ENCODE measurements at regions not wholly inside any gene's neighbourhood (a gene's known extent, or its start where the extent isn't known, plus 50 kb on each side); places are given as distances from the start of the nearest gene placed in this dataset.

DNA sequence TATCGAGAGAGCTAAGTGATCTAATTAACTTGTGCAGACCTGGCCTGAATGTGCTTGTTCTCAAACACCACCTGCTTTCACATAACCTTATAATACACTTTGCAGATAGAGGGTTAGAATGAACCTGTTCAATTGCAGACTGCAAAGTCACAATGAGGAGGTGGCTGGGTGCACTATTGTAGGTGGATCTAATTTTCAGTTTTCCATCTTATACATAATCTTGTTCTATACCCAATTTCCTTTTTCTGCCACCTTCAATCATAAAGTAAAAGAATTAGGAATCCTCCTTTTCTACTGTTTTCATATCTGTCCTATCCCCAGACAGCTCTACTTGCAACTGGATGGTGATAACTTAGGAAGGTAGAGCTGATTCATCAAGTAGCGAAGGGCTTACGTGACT, 68.8 kb upstream of the APC start:
- Histone ChIP-seq H3K9me2 (replicated peaks; ENCODE audit: insufficient read depth, low read length) (no peaks in the 10 kb centered on the region), H3K27me3 (ENCODE audit: low read length) (no peaks in the 10 kb centered on the region), H4K20me1 (ENCODE audit: insufficient read depth, low read depth, low read length) (no peaks in the 10 kb centered on the region), H3K9me3 (ENCODE audit: low read length) (no peaks in the 10 kb centered on the region), H3K4me1 (ENCODE audit: low read length) (peaks cover 21% of the 10 kb centered on the region), H3K4me2 (ENCODE audit: low read depth, low read length, poor library complexity, severe bottlenecking) (peak overlapping the region; percentile 2), H3K36me3 (ENCODE audit: insufficient read depth, low read length) (no peaks in the 10 kb centered on the region), H3K27ac (ENCODE audit: low read length) (0 out of 2 replicates have a peak overlapping the region, but pooled peaks have one; percentile 9), H3K9ac (ENCODE audit: low read length) (no peak overlapping the region), H3K79me2 (ENCODE audit: low read length) (no peaks in the 10 kb centered on the region), H2AFZ (ENCODE audit: low read length) (peak overlapping the region; percentile 82), H3K4me3 (ENCODE audit: low read length) (no peak overlapping the region)
- peak; percentile 39 for DNase-seq

DNA sequence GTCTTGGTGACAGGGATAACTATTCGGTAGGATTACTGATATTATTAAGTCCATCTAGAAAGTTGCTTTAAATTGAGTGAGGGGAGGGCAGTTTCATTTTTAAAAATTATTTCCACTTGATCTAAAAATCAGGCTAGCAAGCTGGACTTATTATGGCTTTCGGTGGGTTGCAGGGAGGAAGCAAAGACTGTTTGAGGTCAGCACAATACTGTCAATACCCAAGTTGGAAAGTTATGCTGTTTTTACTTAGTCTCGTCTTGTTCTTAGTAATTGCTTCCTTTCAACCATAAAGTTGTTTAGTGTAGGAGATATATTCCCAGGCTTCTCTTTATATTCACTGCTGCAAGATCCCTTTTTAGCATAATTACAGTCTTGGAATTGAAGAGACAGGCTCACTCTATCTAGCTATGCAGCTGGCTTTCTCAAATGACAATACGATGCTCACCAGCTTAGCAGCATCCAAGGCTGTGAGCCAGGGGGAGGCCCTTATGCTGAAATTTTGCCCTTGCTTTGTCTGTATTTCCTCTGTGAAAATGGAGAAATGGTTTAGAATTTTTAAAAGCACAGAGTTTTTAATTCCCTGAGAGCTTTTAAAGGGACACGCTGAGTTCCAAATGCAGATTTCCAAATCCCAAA, 68.2 kb upstream of the APC start:
- peak overlapping the region; percentile 2 for H3K4me2 ChIP-seq (ENCODE audit: low read depth, low read length, poor library complexity, severe bottlenecking)
- H3K79me2 ChIP-seq (ENCODE audit: low read length) = no peaks in the 10 kb centered on the region
- H3K9me3 ChIP-seq (ENCODE audit: low read length) = no peaks in the 10 kb centered on the region
- H3K4me1 ChIP-seq (ENCODE audit: low read length) = peaks cover 21% of the 10 kb centered on the region
- peak overlapping the region; percentile 82 for H2AFZ ChIP-seq (ENCODE audit: low read length)
- H3K4me3 ChIP-seq (ENCODE audit: low read length) = no peak overlapping the region
- H4K20me1 ChIP-seq (ENCODE audit: insufficient read depth, low read depth, low read length) = no peaks in the 10 kb centered on the region
- 0 out of 2 replicates have a peak overlapping the region, but pooled peaks have one; percentile 9 for H3K27ac ChIP-seq (ENCODE audit: low read length)
- no peaks in the 10 kb centered on the region for H3K9me2 ChIP-seq (replicated peaks; ENCODE audit: insufficient read depth, low read length)
- H3K27me3 ChIP-seq (ENCODE audit: low read length) = no peaks in the 10 kb centered on the region
- H3K9ac ChIP-seq (ENCODE audit: low read length) = no peak overlapping the region
- H3K36me3 ChIP-seq (ENCODE audit: insufficient read depth, low read length) = no peaks in the 10 kb centered on the region
- peak; percentile 44 for DNase-seq

DNA sequence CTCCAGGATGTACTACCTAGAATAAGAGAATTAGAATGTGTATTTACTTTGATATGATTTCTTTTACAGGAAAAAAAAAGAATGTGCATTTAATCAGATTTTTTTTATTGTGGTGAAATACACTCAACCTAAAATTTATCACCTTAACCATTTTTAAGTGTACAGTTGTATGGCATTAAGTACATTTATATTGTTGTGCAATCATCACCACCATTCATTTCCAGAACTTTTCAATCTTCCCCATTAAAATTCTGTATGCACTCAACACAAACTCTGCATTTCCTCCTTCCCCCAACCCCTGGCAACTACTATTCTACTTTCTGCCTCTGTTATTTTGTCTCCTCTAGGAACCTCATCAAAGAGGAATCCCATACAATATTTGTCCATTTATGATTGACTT, 66.0 kb upstream of the APC start:
- no peak overlapping the region for H2AFZ ChIP-seq (ENCODE audit: low read length)
- no peaks in the 10 kb centered on the region for H3K27me3 ChIP-seq (ENCODE audit: low read length)
- peaks cover 17% of the 10 kb centered on the region for H3K4me1 ChIP-seq (ENCODE audit: low read length)
- H3K4me2 ChIP-seq (ENCODE audit: low read depth, low read length, poor library complexity, severe bottlenecking) = no peak overlapping the region
- no peaks in the 10 kb centered on the region for H4K20me1 ChIP-seq (ENCODE audit: insufficient read depth, low read depth, low read length)
- H3K9me3 ChIP-seq (ENCODE audit: low read length) = no peaks in the 10 kb centered on the region
- no peaks in the 10 kb centered on the region for H3K36me3 ChIP-seq (ENCODE audit: insufficient read depth, low read length)
- H3K79me2 ChIP-seq (ENCODE audit: low read length) = no peaks in the 10 kb centered on the region
- no peak overlapping the region for H3K4me3 ChIP-seq (ENCODE audit: low read length)
- H3K27ac ChIP-seq (ENCODE audit: low read length) = no peak overlapping the region
- no peak overlapping the region for H3K9ac ChIP-seq (ENCODE audit: low read length)
- no peaks in the 10 kb centered on the region for H3K9me2 ChIP-seq (replicated peaks; ENCODE audit: insufficient read depth, low read length)
- peak; percentile 22 for DNase-seq

DNA sequence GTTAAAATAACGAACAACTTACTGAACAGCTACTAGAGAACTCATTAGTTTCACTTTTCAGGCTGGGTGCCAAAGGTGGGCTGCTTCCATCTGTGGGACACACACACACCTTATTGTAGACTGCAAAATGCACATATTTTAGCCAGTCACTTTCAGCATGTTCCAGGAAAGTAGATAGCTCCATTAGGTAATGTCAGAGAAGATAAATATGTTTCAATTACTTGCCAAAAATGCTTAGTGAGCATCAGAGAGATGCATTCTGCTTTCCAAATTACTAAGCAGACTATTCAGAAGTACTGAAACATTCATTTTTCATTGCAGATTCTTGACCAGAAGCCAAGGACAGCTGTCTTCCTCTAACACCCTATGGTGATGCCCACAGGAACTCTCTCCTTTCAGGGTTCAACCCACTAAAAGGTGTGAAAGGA, 56.2 kb upstream of the APC start:
- peaks cover 66% of the 10 kb centered on the region for H3K4me1 ChIP-seq (ENCODE audit: low read length)
- no peaks in the 10 kb centered on the region for H3K9me3 ChIP-seq (ENCODE audit: low read length)
- H3K79me2 ChIP-seq (ENCODE audit: low read length) = no peaks in the 10 kb centered on the region
- peak; percentile 56 for DNase-seq
- H3K9me2 ChIP-seq (replicated peaks; ENCODE audit: insufficient read depth, low read length) = no peaks in the 10 kb centered on the region
- H3K4me3 ChIP-seq (ENCODE audit: low read length) = peak overlapping the region; percentile 49
- peak overlapping the region; percentile 99 for H3K27ac ChIP-seq (ENCODE audit: low read length)
- H3K36me3 ChIP-seq (ENCODE audit: insufficient read depth, low read length) = no peaks in the 10 kb centered on the region
- H4K20me1 ChIP-seq (ENCODE audit: insufficient read depth, low read depth, low read length) = no peaks in the 10 kb centered on the region
- H3K27me3 ChIP-seq (ENCODE audit: low read length) = no peaks in the 10 kb centered on the region
- H2AFZ ChIP-seq (ENCODE audit: low read length) = peak overlapping the region; percentile 65
- peak overlapping the region; percentile 72 for H3K4me2 ChIP-seq (ENCODE audit: low read depth, low read length, poor library complexity, severe bottlenecking)
- H3K9ac ChIP-seq (ENCODE audit: low read length) = peak overlapping the region; percentile 59

DNA sequence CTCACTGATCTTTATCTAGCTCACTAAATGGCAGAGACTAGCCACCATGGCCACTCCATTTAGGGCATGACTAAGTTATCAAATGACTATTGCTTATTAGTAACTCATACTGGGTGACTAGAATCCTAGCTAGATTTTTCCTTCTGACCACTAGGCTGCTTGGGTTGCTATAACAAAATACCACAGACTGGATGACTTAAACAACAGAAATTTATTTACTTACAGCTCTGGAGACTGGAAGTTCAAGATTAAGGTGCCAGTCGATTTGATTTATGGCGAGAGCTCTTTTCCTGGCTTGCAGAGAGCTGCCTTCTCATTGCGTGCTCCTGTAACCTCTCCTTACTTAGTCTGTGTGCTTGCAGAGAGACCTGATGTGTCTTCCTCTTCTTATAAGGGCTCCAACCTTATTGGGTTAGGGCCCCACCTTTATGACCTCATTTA, 55.0 kb upstream of the APC start:
- peak; percentile 39 for DNase-seq
- H3K9ac ChIP-seq (ENCODE audit: low read length) = no peak overlapping the region
- no peak overlapping the region for H3K4me3 ChIP-seq (ENCODE audit: low read length)
- no peaks in the 10 kb centered on the region for H4K20me1 ChIP-seq (ENCODE audit: insufficient read depth, low read depth, low read length)
- no peaks in the 10 kb centered on the region for H3K36me3 ChIP-seq (ENCODE audit: insufficient read depth, low read length)
- H3K4me1 ChIP-seq (ENCODE audit: low read length) = peaks cover 77% of the 10 kb centered on the region
- H3K27me3 ChIP-seq (ENCODE audit: low read length) = no peaks in the 10 kb centered on the region
- H3K27ac ChIP-seq (ENCODE audit: low read length) = peak overlapping the region; percentile 99
- no peaks in the 10 kb centered on the region for H3K9me3 ChIP-seq (ENCODE audit: low read length)
- peak overlapping the region; percentile 9; the same call in 1 of the 2 replicates for H2AFZ ChIP-seq (ENCODE audit: low read length)
- H3K79me2 ChIP-seq (ENCODE audit: low read length) = no peaks in the 10 kb centered on the region
- no peak overlapping the region for H3K4me2 ChIP-seq (ENCODE audit: low read depth, low read length, poor library complexity, severe bottlenecking)
- H3K9me2 ChIP-seq (replicated peaks; ENCODE audit: insufficient read depth, low read length) = no peaks in the 10 kb centered on the region

DNA sequence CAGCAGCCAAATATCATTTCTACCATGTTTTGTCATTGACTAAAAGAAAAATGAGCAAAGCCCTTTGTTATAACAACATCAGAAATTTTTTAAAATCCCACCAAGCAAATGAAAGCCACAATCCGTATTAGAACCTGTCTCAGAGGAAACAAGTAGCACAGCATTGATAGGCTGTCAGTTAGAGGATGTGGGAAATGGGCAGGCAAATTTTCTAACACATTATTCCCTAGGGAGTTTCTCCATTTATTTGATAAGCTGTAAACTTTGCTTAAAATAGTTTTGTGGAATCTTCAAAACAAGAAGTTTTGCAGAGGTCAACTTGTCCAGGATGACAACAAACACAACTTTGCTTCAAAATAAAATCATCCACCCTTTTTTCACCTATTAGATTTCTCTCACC, 53.6 kb upstream of the APC start:
- H3K4me2 ChIP-seq (ENCODE audit: low read depth, low read length, poor library complexity, severe bottlenecking) = peak overlapping the region; percentile 67

DNA sequence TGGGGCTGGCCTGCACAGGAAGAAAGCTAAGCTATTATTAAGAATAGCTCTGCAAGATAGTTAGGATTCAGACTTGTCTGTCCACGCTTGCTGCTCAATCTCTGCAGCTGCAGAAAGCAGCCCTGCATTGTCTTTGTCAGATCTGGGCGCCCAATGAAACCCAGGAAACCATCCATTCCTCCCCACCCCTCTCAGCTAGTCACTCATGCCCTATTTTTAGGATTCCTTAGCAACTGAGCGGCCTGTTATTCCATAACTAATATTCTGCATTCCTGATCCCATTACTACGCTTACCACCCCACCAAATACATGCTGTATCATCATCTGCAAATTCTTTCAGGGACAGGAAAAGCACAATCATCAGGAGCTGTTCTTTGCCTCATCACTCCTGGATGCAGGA, 52.9 kb upstream of the APC start:
- Histone ChIP-seq H3K4me1 (ENCODE audit: low read length) (peaks cover 98% of the 10 kb centered on the region), H3K36me3 (ENCODE audit: insufficient read depth, low read length) (no peaks in the 10 kb centered on the region), H3K9me3 (ENCODE audit: low read length) (no peaks in the 10 kb centered on the region), H3K79me2 (ENCODE audit: low read length) (no peaks in the 10 kb centered on the region), H3K4me3 (ENCODE audit: low read length) (peak overlapping the region; percentile 50), H3K9me2 (replicated peaks; ENCODE audit: insufficient read depth, low read length) (no peaks in the 10 kb centered on the region), H3K4me2 (ENCODE audit: low read depth, low read length, poor library complexity, severe bottlenecking) (peak overlapping the region; percentile 67), H3K27ac (ENCODE audit: low read length) (peak overlapping the region; percentile 99), H4K20me1 (ENCODE audit: insufficient read depth, low read depth, low read length) (no peaks in the 10 kb centered on the region), H3K9ac (ENCODE audit: low read length) (peak overlapping the region; percentile 75), H3K27me3 (ENCODE audit: low read length) (no peaks in the 10 kb centered on the region), H2AFZ (ENCODE audit: low read length) (no peak overlapping the region)
- DNase-seq = peak; percentile 90

More for the DNA sequence above, 53.6 kb upstream of the APC start:
- peak overlapping the region; percentile 50 for H3K4me3 ChIP-seq (ENCODE audit: low read length)
- H3K4me1 ChIP-seq (ENCODE audit: low read length) = peaks cover 92% of the 10 kb centered on the region
- H3K9me2 ChIP-seq (replicated peaks; ENCODE audit: insufficient read depth, low read length) = no peaks in the 10 kb centered on the region
- no peaks in the 10 kb centered on the region for H3K9me3 ChIP-seq (ENCODE audit: low read length)
- H3K36me3 ChIP-seq (ENCODE audit: insufficient read depth, low read length) = no peaks in the 10 kb centered on the region
- peak overlapping the region; percentile 99 for H3K27ac ChIP-seq (ENCODE audit: low read length)
- no peaks in the 10 kb centered on the region for H3K79me2 ChIP-seq (ENCODE audit: low read length)
- no peaks in the 10 kb centered on the region for H4K20me1 ChIP-seq (ENCODE audit: insufficient read depth, low read depth, low read length)
- peak overlapping the region; percentile 75 for H3K9ac ChIP-seq (ENCODE audit: low read length)
- DNase-seq = peak; percentile 91
- H2AFZ ChIP-seq (ENCODE audit: low read length) = no peak overlapping the region
- no peaks in the 10 kb centered on the region for H3K27me3 ChIP-seq (ENCODE audit: low read length)

DNA sequence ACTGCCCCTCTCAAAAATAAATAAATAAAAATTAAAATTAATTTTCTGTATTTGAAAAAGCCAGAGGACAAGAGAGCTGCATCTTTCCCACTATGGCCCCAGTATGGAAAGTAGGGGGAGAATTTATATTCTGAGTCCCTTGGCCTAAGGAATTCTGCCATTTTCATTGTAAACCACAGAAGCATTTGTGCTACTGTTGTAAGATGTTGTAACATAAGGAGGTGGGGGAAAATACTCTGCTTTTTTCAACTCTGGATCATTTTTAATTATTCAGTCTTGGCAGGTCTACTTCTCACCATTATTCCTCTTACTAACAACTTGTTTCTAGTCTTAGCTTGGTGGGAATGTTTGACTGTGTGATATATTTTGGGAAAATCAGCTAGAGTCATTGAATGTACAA, 52.3 kb upstream of the APC start:
- Histone ChIP-seq H3K27ac (ENCODE audit: low read length) (peak overlapping the region; percentile 99), H3K4me3 (ENCODE audit: low read length) (peak overlapping the region; percentile 50), H3K79me2 (ENCODE audit: low read length) (no peaks in the 10 kb centered on the region), H4K20me1 (ENCODE audit: insufficient read depth, low read depth, low read length) (no peaks in the 10 kb centered on the region), H3K27me3 (ENCODE audit: low read length) (no peaks in the 10 kb centered on the region), H3K9me2 (replicated peaks; ENCODE audit: insufficient read depth, low read length) (no peaks in the 10 kb centered on the region), H3K36me3 (ENCODE audit: insufficient read depth, low read length) (no peaks in the 10 kb centered on the region), H3K4me2 (ENCODE audit: low read depth, low read length, poor library complexity, severe bottlenecking) (peak overlapping the region; percentile 67), H3K4me1 (ENCODE audit: low read length) (peaks cover 97% of the 10 kb centered on the region), H3K9ac (ENCODE audit: low read length) (peak overlapping the region; percentile 75), H3K9me3 (ENCODE audit: low read length) (no peaks in the 10 kb centered on the region), H2AFZ (ENCODE audit: low read length) (no peak overlapping the region)
- peak; percentile 57 for DNase-seq

All from Karpas-422 (cell line).